PC-9 (cell line): ENCODE measurements at regions not wholly inside any gene's neighbourhood (a gene's known extent, or its start where the extent isn't known, plus 50 kb on each side); places are given as distances from the start of the nearest gene placed in this dataset.

Source experiments
- EZH2 ChIP-seq: fragments of 200-600 bp; sonication (generic); IDR thresholded peaks from 2 replicates; pipeline ENCODE4 v1.8.0; 2017; ENCODE audit warnings: antibody characterized with exemption, low read depth
- TF ChIP-seq, protein P1 (sequence below): fragments of 200-600 bp; sonication (generic); conservative IDR thresholded peaks from 2 replicates; pipeline ENCODE4 v1.6.1; 2017; ENCODE audit warnings: mixed run types, antibody characterized with exemption, mild to moderate bottlenecking, moderate library complexity

GRCh38 chr10:57950442-57950974 is 317.2 kb downstream of the IPMK start:
- TF ChIP-seq, protein P1, sequence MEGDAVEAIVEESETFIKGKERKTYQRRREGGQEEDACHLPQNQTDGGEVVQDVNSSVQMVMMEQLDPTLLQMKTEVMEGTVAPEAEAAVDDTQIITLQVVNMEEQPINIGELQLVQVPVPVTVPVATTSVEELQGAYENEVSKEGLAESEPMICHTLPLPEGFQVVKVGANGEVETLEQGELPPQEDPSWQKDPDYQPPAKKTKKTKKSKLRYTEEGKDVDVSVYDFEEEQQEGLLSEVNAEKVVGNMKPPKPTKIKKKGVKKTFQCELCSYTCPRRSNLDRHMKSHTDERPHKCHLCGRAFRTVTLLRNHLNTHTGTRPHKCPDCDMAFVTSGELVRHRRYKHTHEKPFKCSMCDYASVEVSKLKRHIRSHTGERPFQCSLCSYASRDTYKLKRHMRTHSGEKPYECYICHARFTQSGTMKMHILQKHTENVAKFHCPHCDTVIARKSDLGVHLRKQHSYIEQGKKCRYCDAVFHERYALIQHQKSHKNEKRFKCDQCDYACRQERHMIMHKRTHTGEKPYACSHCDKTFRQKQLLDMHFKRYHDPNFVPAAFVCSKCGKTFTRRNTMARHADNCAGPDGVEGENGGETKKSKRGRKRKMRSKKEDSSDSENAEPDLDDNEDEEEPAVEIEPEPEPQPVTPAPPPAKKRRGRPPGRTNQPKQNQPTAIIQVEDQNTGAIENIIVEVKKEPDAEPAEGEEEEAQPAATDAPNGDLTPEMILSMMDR: no peak
- TF ChIP-seq EZH2: no peak
